GM21381 (cell line): ENCODE measurements at regions not wholly inside any gene's neighbourhood (a gene's known extent, or its start where the extent isn't known, plus 50 kb on each side); places are given as distances from the start of the nearest gene placed in this dataset.
"Not testable (repeated sequence)": the region's sequence is repeated elsewhere in the genome, so short reads cannot be mapped to it uniquely, and the experiment has no call there.

Experiments used
- ATAC-seq: cut with Tn5 transposase; IDR thresholded peaks from one replicate; pipeline ENCODE4 v1.9.1; 2021; ENCODE audit warnings: mild to moderate bottlenecking, moderate library complexity; ENCODE audit not compliant: unreplicated experiment

DNA sequence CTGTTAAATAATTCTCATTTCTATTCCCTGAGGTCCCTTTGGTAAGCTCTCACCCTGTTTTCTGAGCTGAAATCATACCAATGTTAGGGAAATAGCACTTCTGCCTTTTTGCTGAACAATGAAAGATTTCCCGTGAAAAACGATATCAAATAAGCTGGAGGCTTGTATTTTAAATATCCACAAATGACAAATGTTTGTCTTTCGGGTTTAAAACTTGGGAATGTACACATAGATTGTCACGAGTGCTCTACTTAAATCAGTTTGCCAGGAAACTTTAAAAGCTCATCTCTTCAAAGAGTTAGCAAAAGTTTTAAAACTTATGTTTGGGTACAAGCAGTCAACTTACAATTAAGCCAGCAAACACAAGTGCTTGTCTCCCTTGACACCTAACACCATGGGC, 393.5 kb upstream of the MON1B start:
- no peak for ATAC-seq

DNA sequence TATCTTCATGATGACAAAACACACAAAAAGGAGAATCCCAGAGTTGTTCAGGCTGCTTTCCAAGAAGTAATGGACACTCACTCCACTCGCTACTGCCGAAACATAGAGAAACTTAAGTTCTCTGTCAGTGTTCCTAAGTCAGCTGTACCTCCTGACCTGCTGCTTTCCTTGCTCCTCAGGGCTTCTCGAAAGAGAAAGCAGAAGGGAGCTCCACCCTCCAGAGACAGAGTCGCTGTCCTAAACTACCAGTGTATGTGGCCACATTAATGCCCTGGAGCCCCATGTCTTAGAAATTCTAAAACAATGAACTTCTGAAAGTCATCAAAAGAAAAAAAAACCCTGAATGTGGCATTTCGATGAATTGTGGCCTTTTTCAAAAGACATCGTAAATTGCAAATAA, 390.8 kb upstream of the MON1B start:
- ATAC-seq = no peak

DNA sequence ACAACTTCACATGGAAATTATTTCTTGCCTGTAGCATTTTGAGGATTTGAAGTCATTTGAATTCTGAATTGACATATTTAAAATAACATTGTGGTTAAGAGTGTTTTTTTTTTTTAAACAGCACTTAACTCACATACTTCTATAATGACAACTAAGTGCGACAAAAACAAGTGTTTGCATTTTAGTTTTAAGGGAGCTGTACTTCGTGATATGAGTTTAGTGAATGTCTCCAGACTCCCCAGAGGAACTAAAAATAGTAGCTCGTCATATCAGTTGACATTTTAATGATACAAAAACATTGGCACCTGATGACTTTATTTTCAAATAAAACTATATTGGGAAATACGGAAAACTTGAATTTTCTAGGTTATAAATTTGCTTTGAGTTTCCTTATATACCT, 389.6 kb upstream of the MON1B start:
- no peak for ATAC-seq

DNA sequence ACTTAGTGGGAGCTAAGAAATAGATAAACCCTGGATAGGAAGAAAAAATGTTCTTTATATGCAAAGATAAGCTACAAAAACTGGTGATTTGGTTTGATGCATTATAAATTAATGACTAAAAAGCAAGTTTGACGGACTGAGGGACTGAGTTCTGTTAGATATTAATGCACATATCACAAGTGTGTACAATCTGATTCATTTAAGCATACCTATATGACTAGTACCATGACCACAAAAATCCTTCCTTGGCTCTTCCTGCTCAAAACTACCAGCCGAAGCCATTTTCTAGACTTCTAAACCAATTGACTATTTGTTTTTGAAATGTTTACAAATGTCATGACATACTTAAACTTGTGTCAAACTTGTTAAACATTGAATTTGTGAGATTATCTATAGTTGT, 374.5 kb upstream of the MON1B start:
- no peak for ATAC-seq

DNA sequence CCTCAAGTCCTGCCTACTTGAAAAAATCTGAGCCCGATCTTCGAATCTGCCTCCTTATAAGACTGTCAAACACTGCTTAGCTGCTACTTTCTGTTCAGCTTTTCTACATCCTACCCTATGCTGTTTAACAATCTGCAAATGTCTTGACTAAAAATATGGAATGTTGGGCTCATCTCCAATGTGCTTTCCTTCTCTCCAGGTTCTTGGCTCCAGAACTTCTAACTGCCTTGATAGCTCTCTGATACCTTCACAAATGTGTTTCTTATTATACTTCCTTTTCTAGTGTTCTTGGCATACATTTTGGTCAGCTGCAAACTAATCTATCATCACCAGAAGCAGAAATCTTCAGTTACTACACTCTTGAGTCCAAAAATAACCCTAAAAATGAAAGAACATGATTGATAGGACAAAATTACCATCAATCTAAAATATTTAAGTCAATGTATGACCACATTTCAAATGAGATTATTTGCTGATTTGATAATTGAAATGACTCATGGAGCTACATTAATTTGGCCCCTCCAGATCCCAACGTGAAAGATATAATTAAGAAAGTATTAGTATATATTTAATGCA, 372.3 kb upstream of the MON1B start:
- ATAC-seq = no peak

DNA sequence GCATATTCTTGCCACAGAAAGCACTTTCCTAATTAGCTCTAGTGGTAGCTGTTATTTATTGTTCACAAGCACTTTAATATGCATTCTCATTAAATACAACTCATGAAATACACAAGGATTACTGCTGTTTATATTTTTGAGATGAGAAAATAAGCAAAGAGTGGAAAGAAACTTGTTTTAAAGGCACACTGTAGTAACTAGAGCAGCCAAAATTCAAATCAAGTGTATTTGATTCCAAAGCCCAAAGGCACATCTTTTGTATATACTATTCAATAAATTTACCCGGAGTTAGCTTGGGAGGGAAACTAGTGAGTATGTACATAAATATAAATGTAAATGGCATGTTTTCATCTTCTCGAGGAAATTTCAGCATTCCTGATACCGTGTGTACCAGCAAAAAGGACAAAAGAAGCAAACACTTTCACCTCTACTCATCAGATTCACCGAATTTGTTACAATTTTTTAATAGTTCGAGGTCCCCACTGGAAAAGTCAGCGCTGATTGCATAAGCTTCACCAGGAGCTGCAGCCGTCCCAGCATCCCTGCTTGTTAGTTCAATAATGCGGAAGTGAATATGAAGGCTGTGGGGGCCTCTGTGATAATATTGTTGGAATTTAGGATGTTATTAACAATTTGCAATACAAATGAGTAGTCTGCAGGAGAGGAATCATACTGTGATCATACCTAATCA, 371.6 kb upstream of the MON1B start:
- ATAC-seq = no peak

DNA sequence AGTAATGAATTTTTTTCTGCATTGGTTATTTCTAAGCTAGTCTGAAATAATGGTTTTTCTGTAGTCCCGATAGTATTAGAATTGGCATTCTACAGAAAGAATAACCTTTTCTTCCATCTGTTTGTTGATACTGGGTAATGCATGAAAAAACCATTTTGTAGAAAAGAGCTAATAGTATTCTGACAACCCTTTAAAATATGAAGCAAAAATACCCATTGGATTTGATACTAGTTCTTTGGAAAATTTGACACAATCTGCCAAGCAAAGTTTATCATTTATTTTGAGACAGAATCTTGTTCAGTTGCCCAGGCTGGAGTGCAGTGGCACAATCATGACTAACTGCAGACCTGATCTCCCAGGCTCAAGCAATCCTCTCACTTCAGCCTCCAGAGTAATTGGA, 366.8 kb upstream of the MON1B start:
- no peak for ATAC-seq

DNA sequence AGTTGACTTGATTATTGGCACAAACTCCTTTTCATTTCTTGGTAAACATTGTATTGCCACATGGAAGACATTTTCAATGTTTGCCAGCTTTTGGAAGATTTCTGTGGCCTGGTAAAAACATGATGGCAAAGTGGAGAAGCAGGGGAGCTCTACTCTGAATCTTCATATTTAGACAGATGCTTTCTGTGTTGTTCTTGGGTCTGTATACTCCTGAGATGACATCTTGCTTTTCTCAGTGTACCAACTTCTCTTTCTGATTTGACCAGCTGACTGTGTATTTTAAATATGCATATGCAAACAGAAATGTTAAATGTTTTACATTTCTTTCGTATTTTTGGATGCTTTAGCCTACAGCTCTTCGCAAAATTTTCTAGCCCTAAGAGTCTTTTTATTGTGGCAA, 366.2 kb upstream of the MON1B start:
- ATAC-seq = no peak

DNA sequence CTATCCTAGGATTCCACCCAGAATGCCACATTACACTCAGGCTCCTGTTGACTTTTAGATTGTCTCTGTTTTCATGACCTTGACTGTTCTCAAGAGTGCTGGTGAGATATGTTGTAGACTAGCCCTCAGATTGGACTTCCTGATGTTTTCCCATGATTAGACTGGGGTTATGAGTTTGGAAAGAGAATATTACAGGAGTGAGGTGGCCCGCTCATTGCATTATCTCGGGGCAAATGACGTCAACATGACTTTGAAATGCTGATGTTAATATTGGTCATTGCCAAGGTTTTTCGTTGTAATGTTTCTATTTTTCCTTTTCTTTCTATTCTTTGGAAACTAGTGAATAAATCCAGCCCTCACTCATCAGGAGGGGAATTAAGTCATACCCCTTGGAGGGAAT, 355.7 kb upstream of the MON1B start:
- ATAC-seq = no peak

DNA sequence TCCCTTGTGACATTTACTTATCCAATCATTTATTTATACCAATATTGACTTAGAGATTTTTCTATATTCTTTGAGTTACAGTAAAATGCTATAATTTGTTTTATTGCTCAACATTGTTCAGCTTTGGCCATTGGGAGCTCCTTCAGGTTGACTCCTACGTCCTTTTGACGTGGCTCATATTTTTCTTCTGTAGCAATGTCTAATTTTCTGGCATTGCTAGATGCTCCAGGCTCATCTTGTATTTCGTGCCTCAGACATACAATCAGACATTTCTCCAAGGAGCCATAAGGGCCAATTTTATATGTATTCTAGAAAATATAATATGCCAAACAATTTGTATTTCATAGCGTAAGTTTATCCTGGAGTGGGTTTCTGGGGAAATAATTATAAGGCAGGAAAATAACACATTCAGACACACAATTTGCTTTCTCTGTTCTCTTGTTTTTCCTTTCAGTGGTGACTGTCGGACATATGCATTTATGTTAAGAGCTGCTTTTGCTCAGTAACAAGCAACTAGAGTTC, 355.1 kb upstream of the MON1B start:
- no peak for ATAC-seq

DNA sequence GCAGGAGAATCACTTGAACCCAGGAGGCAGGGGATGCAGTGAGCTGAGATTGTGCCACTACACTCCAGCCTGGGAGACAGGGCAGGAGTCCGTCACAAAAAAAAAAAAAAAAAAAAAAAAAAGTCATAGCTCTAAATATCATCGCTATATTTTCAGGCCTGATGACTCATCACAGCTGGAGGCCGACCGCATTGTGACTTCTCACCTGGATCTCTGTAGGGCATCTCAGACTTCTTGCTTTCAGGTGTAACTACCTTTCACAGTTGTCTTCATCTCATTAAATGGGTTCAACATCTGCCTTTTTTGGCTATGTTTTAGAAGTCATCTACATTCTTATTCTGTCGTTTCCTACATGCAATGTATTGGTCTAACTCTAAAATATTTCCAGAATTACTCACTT, 353.1 kb upstream of the MON1B start:
- no peak for ATAC-seq

DNA sequence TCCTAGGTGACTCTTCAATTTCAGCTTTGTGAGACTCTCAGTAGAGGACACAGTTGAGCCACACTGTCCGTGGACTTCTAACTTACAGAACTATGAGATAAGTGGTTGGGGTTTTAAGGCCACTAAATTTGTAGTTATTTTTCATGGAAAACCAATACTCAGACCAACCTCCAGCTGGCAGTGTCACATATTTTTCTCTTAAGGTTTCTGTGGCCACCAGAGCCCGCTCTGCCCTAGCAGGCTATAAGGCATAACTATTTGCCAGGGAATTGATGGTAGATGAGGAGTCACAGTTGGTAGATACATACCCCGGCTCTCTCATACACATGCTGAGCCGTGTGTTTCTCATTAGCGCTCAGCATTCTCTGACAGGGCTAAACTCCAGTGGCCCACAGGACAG, 336.8 kb upstream of the MON1B start:
- no peak for ATAC-seq

DNA sequence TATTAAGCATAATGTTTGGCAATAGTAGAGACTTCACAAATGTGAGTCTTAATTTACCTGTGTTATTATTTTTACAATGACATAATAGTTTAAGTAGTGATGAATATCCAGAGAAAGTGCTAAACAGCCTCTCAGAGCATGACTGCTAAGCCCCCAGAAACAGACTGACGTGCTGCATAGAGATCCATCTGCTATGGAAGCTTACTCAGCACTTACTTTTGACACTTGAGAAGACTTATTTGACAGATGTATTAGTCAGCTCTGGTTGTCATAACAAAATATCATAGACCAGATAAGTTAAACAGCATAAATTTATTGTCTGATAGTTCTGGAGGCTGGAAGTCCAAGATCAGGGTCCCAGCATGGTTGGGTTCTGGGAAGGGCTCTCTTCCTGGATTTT, 334.9 kb upstream of the MON1B start:
- no peak for ATAC-seq

DNA sequence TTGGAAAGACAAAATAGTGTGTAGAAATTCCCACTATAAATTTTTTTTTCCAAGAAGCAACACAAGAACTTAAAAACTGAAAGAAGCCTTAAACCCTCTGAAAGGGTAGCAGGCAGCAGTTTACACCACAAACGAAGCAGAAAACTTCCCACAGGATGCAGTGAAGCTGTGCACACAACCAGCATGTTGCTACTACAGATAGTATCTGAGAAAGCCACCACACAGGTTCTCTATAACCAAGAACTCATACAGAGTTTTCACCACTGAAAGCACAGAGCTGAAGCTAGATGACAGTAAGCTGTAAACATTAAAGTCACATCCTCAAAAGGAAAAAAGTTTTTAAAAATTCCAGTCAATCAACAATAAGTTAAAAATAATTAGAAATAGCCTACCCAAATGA, 333.6 kb upstream of the MON1B start:
- ATAC-seq = no peak

DNA sequence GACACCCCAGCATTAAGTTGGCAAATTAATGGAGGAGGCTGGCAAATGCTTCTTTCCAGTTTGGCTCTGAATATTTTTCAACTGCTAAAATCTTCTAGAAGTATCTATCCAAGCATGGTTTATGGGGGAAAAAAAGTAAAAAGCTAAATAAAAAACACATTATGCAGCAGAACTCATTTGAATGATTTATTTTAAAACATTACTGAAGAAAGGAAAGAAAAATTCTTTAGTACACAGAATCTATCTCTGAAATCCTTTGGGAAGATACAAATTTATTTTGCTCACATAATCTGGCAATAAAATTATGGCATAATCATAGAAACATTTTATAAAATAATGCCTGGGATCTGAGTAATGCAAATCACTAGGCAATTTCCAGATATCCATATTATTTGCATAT, 328.1 kb upstream of the MON1B start:
- no peak for ATAC-seq

DNA sequence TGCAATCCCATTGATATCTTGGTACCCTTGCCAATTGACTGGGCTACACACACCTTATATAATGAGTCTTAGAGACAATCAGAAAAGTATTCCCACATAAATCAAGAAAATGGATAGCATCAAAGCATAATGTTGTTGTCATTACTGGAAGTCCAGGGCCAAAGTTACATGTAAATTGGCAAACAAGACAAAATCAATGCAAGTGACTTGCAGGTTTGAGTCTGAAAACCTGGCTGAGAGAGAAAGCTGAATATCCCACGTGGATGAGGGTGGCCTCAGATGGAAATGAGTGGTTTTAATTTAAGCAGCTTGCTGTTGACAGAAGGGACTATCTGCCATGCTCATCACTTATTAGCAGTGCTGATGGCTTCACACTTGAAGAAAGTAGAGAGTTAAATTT, 324.0 kb upstream of the MON1B start:
- ATAC-seq = no peak

DNA sequence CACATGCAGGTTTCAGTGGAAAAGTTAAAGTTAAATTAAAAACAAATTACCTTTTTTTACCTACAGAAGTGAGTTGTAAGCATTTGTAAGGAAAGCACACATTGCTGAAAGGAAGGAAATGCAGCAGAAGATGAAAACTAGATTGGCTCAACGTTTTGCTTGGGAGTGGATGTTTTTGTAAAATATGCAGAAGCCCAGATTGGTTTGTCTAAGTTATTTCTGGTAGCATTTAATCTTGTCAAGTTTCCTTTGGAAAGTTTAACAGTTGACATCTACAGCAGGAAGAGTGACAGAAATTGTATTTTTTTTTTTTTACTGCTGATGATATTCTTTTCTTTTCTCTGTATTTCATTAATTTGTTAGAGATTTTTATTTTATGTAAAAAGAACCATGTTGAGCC, 315.1 kb upstream of the MON1B start:
- no peak for ATAC-seq

DNA sequence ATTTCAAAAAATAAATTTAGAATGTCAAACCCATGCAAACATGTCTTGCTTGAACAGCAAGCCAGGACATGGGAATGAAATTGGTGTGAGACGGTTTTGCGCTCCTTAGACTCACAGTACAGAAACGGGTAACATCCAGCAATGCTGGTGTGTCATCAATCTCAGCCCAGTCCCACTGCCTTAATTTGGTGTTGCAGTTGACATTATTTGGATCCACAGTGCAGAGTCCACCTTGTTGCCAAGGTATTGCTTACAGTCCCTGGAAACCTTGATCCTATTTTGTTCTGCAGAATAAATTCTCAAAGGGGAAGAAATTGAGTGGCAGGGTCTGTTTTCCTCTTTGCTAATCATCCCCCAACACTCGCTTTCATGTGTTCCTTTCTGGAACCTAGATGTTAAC, 311.6 kb upstream of the MON1B start:
- no peak for ATAC-seq

DNA sequence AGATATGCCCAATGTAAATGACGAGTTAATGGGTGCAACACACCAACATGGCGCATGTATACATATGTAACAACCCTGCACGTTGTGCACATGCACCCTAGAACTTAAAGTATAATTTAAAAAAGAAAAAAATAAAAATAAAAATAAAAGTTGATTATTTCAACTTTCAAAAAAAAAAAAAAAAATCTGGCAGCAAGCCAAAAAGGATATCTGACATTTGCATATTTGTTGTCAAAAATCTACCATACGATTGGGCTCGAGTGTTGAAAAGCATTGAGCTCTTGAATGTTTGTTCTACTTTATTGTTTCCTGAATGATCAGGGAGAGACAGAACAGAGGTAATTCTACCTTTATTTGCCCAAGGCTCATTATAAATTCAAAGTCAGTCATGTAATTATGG, 310.5 kb upstream of the MON1B start:
- not testable (repeated sequence) for ATAC-seq

DNA sequence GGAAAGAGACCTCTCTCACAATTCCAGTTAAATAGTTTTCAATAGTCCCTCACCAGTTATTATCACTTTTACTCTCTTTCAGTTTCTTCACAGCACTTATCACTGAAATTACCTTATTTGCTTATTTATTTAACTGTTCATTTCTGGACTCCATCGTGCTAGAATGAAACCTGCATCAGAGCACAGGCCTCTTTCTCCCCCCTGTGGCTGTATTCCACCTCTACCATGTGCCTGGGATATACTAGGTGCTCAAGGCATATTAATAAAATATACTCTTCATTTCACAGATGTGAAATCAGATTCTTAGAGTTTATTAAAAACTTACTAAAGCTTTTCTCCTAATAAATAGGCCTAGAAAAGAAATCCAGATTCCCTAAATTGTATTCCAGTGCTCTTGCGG, 308.9 kb upstream of the MON1B start:
- ATAC-seq = no peak

DNA sequence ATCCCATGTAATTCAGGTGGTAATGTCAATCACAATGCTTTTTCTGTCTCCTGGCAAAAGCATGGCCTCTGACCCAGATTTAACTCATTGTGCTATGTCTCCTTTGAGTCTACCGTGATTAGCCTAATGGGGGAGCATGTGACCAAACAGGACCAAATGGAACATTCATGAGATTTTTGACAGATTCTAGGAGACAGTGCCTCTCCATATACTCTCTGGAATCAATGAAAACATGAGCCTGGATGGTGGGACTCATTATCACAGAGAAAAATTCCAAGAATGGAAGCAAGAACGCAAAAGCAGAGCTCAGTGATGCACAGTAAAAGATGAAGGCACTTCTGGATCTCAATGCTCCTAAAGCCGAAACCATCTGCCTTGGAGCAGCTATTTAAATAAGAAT, 307.9 kb upstream of the MON1B start:
- no peak for ATAC-seq

DNA sequence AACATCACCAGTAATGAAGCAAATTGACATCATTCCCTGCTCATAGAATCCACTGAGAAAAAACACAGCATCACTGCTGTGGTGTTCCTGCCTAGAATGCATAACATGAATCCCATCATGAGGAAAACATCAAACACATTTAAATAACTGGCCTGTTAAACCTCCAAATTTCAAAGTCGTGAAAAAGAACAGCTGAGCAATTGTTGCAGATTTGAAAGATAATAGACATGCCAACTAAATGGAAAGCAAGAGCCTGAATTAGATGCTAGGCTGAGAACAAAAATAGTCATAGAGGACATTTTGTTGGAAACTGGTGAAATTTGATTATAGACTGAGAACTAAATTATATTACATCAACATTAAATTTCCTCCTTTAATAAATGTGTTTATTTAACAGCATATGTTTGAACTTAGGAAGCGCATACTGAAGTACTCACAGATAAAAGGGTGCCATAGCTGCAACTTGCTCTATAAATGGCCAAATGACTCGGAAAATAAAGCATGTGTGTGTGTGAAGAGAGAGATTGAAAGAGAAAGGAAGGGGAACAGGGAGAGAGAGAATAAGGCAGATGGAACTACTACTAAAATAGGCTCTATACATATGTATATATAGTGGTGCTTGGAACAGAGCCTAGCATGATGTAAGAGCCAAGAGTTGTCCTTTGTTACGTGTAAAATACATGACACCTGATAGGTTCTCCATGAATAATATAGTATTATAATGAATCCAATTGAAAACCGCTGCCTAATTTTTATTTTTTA, 305.0 kb upstream of the MON1B start:
- ATAC-seq = no peak
